SW 1271 (cell line): ENCODE measurements at regions not wholly inside any gene's neighbourhood (a gene's known extent, or its start where the extent isn't known, plus 50 kb on each side); places are given as distances from the start of the nearest gene placed in this dataset.
"Not testable (repeated sequence)": the region's sequence is repeated elsewhere in the genome, so short reads cannot be mapped to it uniquely, and the experiment has no call there.

ENCODE experiments used
- DNase-seq, 2 experiments: peaks; one replicate each; lab custom pipeline; 2025; lab: John Stamatoyannopoulos, UW

- DNase-seq: no peak
Observed at GRCh38 chr14:77985211-77985615, 185.0 kb upstream of the NRXN3 start.

- no peak for DNase-seq
Observed at GRCh38 chr14:77986773-77987172, 183.4 kb upstream of the NRXN3 start.

- no peak for DNase-seq
Observed at GRCh38 chr14:77988096-77988870, 181.9 kb upstream of the NRXN3 start.

- no peak for DNase-seq
Observed at GRCh38 chr14:77988970-77989369, 181.2 kb upstream of the NRXN3 start.

GRCh38 chr14:77989441-77989991 is 180.7 kb upstream of the NRXN3 start:
- DNase-seq: no peak

GRCh38 chr14:77990337-77990736 is 179.8 kb upstream of the NRXN3 start:
- DNase-seq: no peak

GRCh38 chr14:77991128-77991772 is 178.9 kb upstream of the NRXN3 start:
- DNase-seq: no peak

GRCh38 chr14:78005325-78005724 is 164.8 kb upstream of the NRXN3 start:
- DNase-seq: no peak

GRCh38 chr14:78007160-78007559 is 163.0 kb upstream of the NRXN3 start:
- DNase-seq: no peak

- no peak for DNase-seq
Observed at GRCh38 chr14:78010688-78011087, 159.5 kb upstream of the NRXN3 start.

GRCh38 chr14:78013911-78014310 is 156.3 kb upstream of the NRXN3 start:
- not testable (repeated sequence) for DNase-seq

- DNase-seq: no peak
Observed at GRCh38 chr14:78016532-78016931, 153.6 kb upstream of the NRXN3 start.

- DNase-seq: no peak
Observed at GRCh38 chr14:78018283-78018682, 151.9 kb upstream of the NRXN3 start.

GRCh38 chr14:78022059-78022458 is 148.1 kb upstream of the NRXN3 start:
- peak in 1 of 2 experiments; percentile 59 for DNase-seq

- DNase-seq: no peak
Observed at GRCh38 chr14:78023112-78023511, 147.1 kb upstream of the NRXN3 start.

- no peak for DNase-seq
Observed at GRCh38 chr14:78028471-78028870, 141.7 kb upstream of the NRXN3 start.

- no peak for DNase-seq
Observed at GRCh38 chr14:78029601-78030372, 140.4 kb upstream of the NRXN3 start.

GRCh38 chr14:78043349-78043748 is 126.8 kb upstream of the NRXN3 start:
- DNase-seq: no peak

- DNase-seq: no peak
Observed at GRCh38 chr14:78048120-78048519, 122.1 kb upstream of the NRXN3 start.

GRCh38 chr14:78056890-78057289 is 113.3 kb upstream of the NRXN3 start:
- not testable (repeated sequence) for DNase-seq

GRCh38 chr14:78070344-78070743 is 99.8 kb upstream of the NRXN3 start:
- no peak for DNase-seq

GRCh38 chr14:78071016-78071549 is 99.1 kb upstream of the NRXN3 start:
- DNase-seq: no peak
